ENCODE measurements at regions not wholly inside any gene's neighbourhood (a gene's known extent, or its start where the extent isn't known, plus 50 kb on each side); places are given as distances from the start of the nearest gene placed in this dataset.
"Not testable (repeated sequence)": the region's sequence is repeated elsewhere in the genome, so short reads cannot be mapped to it uniquely, and the experiment has no call there.

DNA sequence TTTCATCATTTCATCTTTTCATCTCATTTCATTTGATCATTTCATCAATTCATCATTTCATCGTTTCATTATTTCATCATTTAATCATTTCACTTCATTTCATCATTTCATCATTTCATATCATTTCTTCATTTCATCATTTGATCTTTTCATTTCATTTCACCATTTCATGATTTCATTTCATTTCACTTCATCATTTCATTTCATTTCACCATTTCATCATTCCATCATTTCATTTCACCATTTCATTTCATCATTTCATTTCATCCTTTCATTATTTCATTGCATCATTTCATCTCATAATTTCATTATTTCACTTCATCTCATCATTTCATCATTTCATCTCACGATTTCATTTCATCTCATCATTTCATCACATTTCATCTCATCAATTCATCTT is 127.8 kb downstream of the ANKRD30BL start:
- intact Hi-C loops (cut with DNase I) = no loop called here
- Histone ChIP-seq H3K27me3 (no peaks in the 10 kb centered on the region), H3K4me3 (no peak overlapping the region), H3K9me3 (no peaks in the 10 kb centered on the region), H3K27ac (no peak overlapping the region), H3K36me3 (no peaks in the 10 kb centered on the region), H3K4me1 (no peaks in the 10 kb centered on the region)
- TF ChIP-seq, protein P1, sequence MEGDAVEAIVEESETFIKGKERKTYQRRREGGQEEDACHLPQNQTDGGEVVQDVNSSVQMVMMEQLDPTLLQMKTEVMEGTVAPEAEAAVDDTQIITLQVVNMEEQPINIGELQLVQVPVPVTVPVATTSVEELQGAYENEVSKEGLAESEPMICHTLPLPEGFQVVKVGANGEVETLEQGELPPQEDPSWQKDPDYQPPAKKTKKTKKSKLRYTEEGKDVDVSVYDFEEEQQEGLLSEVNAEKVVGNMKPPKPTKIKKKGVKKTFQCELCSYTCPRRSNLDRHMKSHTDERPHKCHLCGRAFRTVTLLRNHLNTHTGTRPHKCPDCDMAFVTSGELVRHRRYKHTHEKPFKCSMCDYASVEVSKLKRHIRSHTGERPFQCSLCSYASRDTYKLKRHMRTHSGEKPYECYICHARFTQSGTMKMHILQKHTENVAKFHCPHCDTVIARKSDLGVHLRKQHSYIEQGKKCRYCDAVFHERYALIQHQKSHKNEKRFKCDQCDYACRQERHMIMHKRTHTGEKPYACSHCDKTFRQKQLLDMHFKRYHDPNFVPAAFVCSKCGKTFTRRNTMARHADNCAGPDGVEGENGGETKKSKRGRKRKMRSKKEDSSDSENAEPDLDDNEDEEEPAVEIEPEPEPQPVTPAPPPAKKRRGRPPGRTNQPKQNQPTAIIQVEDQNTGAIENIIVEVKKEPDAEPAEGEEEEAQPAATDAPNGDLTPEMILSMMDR (IDR thresholded peaks at IDR 0.05) = no peak
- DNase-seq (ENCODE audit: low spot score in 2 of 2) = no peak

DNA sequence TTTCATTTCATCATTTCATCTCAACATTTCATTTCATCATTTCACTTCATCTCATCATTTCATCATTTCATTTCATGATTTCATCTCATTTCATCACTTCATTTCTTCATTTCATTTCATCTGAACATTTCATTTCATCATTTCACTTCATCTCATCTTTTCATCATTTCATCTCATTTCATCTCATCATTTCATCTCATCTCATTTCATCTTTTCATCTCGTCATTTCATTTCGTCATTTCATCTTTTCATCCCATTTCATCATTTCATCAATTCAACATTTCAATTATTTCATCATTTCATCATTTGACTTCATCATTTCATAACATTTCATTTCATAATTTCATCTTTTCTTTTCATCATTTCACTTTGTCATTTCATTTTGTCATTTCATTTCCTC is 128.4 kb downstream of the ANKRD30BL start:
- Histone ChIP-seq H3K27me3 (no peaks in the 10 kb centered on the region), H3K4me1 (no peaks in the 10 kb centered on the region), H3K9me3 (no peaks in the 10 kb centered on the region), H3K4me3 (no peak overlapping the region), H3K27ac (no peak overlapping the region), H3K36me3 (no peaks in the 10 kb centered on the region)
- no peak for DNase-seq (ENCODE audit: low spot score in 2 of 2)
- TF ChIP-seq, protein P1 (IDR thresholded peaks at IDR 0.05) = no peak
- intact Hi-C loops (cut with DNase I) = no loop called here

DNA sequence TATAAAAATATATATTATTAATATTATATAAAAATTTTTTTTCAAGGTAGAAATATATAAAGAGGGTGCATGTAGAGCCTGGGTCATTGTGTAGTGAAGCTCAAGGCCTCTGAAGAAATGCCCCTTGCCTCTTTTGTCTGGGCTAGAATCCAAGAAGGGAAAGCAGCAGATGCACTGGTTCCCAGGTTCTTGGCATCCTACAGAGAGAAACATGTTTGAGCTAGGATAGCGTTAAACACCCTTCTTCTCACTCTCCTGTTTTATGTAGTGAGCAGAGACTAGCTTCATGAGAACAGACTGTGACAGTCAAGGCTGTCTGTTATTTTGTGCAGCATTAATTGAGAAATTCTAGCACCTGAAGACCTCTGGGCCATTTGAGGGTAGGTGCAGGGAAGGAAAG is 149.7 kb downstream of the ANKRD30BL start:
- H3K4me1 ChIP-seq; H3K27ac ChIP-seq; DNase-seq (ENCODE audit: low spot score in 2 of 2); H3K9me3 ChIP-seq; H3K36me3 ChIP-seq; H3K27me3 ChIP-seq; H3K4me3 ChIP-seq; intact Hi-C loops (cut with DNase I): not testable (repeated sequence)

- H3K27me3 ChIP-seq = no peaks in the 10 kb centered on the region
- intact Hi-C loops (cut with DNase I) = no loop called here
- H3K36me3 ChIP-seq = no peaks in the 10 kb centered on the region
- no peaks in the 10 kb centered on the region for H3K4me1 ChIP-seq
- no peaks in the 10 kb centered on the region for H3K9me3 ChIP-seq
- H3K4me3 ChIP-seq = peak overlapping the region; percentile 23 to 39
- H3K27ac ChIP-seq = no peak overlapping the region
- TF ChIP-seq, protein P1 (IDR thresholded peaks at IDR 0.05) = no peak
- no peak for DNase-seq (ENCODE audit: low spot score in 2 of 2)
Measured at GRCh38 chr2:132009874-132010521, 151.8 kb downstream of the ANKRD30BL start.

DNA sequence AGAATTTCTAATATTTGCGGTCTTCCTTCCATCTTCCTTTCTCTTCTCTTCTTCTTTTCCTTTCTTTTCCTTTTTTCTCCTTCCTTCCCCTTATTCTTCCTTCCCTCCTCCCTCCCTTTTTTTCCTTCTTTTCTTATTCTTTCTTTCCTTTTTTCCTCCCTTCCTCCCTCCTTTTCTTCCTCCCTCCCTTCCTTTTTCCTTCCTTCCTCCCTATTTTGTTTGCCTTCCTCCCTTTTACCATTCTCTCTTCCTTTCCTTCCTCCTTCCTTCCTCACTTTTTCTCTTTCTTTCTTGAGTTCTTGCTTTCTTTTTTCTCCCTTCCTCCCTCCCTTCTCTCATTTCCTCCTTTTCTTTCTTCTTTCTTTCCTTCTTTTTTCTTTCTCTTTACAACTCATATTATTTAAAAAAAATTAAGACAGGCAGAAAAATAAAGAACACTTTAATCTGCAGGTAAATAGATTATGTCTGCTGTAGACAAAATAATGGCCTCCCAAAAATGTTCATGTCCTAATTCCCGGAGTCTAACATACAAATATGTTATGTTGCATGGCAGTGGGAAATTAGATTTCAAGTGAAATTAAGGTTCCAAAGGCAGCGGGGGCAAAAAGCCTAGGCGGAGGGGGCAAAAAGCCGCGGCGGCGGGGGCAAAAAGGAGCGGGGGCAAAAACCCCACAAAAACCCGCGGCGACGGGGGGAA is 152.4 kb downstream of the ANKRD30BL start:
- intact Hi-C loops (cut with DNase I) = no loop called here
- DNase-seq (ENCODE audit: low spot score in 2 of 2) = no peak
- Histone ChIP-seq H3K36me3 (no peaks in the 10 kb centered on the region), H3K4me3 (peak overlapping the region; percentile 23 to 39), H3K27ac (no peak overlapping the region), H3K4me1 (no peaks in the 10 kb centered on the region), H3K9me3 (no peaks in the 10 kb centered on the region), H3K27me3 (no peaks in the 10 kb centered on the region)
- TF ChIP-seq, protein P1 (IDR thresholded peaks at IDR 0.05) = no peak

DNA sequence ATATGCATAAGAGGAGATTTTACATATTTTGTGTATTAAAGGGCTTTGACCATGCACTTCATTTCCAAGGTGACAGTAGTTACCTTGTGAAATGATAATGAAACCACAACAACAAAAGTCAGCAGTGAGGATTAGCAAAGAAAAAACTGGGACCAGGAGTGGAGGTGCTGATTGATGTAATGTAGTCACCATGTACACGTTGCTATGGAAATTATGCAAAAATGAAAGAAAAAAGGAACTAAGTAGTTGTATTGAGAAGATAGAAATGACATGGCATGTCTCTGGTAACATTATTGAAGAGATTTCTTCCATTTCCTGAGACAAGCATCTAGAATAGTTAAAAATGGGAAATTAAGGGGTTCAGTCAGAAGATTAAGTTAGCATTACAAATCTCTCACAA is 171.0 kb downstream of the ANKRD30BL start:
- intact Hi-C loops (cut with DNase I); H3K36me3 ChIP-seq; H3K27ac ChIP-seq; H3K4me3 ChIP-seq; H3K4me1 ChIP-seq; H3K9me3 ChIP-seq; DNase-seq (ENCODE audit: low spot score in 2 of 2); H3K27me3 ChIP-seq: not testable (repeated sequence)

DNA sequence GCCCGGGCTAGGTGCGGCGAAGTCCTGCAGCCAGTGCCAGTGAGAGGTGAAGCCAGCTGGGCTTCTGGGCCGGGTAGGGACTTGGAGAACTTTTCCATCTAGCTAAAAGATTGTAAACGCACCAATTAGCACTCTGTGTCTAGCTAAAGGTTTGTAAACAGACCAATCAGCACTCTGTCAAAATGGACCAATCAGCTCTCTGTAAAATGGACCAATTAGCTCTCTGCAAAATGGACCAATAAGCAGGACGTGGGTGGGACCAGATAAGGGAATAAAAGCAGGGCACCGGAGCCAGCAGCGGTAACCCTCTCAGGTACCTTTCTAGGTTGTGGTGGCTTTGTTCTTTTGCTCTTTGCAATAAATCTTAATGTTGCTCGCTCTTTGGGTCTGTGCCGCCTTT is 195.1 kb downstream of the ANKRD30BL start:
- DNase-seq (ENCODE audit: low spot score in 2 of 2); H3K27ac ChIP-seq; H3K27me3 ChIP-seq; intact Hi-C loops (cut with DNase I); H3K4me1 ChIP-seq; H3K4me3 ChIP-seq; H3K36me3 ChIP-seq; H3K9me3 ChIP-seq: not testable (repeated sequence)

Measured in ascending aorta (tissue), 2 donors.